Thyroid gland (tissue), 4 donors: ENCODE measurements at regions not wholly inside any gene's neighbourhood (a gene's known extent, or its start where the extent isn't known, plus 50 kb on each side); places are given as distances from the start of the nearest gene placed in this dataset.

Experiments
- POLR2A ChIP-seq, 2 donors: fragments of 450-650 bp; IDR thresholded peaks; one replicate each; pipeline ENCODE4 v1.6.1; 2017; ENCODE audit warnings: antibody characterized with exemption in 2 of 2, mild to moderate bottlenecking in 2 of 2, moderate library complexity in 1 of 2
- TF ChIP-seq, protein P1 (sequence below), 6 experiments: fragments of 200-600 bp in 3 of 6; fragments of 450-650 bp in 3 of 6; sonication (generic) in 3 of 6; IDR thresholded peaks; one replicate each; pipeline ENCODE4 v1.5.1; 2016 to 2019; ENCODE audit warnings: antibody characterized with exemption in 6 of 6, mild to moderate bottlenecking in 2 of 6, inconsistent platforms in 1 of 6, moderate library complexity in 1 of 6

- TF ChIP-seq, protein P1, sequence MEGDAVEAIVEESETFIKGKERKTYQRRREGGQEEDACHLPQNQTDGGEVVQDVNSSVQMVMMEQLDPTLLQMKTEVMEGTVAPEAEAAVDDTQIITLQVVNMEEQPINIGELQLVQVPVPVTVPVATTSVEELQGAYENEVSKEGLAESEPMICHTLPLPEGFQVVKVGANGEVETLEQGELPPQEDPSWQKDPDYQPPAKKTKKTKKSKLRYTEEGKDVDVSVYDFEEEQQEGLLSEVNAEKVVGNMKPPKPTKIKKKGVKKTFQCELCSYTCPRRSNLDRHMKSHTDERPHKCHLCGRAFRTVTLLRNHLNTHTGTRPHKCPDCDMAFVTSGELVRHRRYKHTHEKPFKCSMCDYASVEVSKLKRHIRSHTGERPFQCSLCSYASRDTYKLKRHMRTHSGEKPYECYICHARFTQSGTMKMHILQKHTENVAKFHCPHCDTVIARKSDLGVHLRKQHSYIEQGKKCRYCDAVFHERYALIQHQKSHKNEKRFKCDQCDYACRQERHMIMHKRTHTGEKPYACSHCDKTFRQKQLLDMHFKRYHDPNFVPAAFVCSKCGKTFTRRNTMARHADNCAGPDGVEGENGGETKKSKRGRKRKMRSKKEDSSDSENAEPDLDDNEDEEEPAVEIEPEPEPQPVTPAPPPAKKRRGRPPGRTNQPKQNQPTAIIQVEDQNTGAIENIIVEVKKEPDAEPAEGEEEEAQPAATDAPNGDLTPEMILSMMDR (IDR thresholded peaks at IDR 0.05) = no peak
- TF ChIP-seq POLR2A (IDR thresholded peaks at IDR 0.05) = no peak
Measured at GRCh38 chr3:146313746-146314111, 62.8 kb upstream of the PLSCR4 start.
